H1 (cell line): ENCODE measurements at regions not wholly inside any gene's neighbourhood (a gene's known extent, or its start where the extent isn't known, plus 50 kb on each side); places are given as distances from the start of the nearest gene placed in this dataset.

ENCODE experiments used
- CTCF ChIA-PET: fragments of 300-600 bp; sonication (Branson Sonifier 250); formaldehyde crosslinking; loops from one replicate; lab custom pipeline; 2021; ENCODE audit not compliant: partially characterized antibody; lab: Charles Lee
- POLR2A ChIA-PET: fragments of 300-600 bp; sonication (Branson Sonifier 250); formaldehyde crosslinking; loops from one replicate; lab custom pipeline; 2021; ENCODE audit warnings: inconsistent platforms; ENCODE audit not compliant: partially characterized antibody; lab: Charles Lee
- DNase-seq, 2 experiments: peaks; one replicate each; pipeline versions ENCODE4 v3.0.0 to v3.0.0-alpha.2; 2010 to 2022; ENCODE audit warnings: low spot score in 2 of 2, low read depth in 1 of 2, mixed read lengths in 1 of 2
- FAIRE-seq: peaks from 2 replicates; lab custom pipeline; 2011; peaks lifted over from hg19 to GRCh38; lab: Jason Lieb, UNC
- H2AFZ ChIP-seq: 2 replicates; pipeline ENCODE4 v1.8.1; 2012; ENCODE audit warnings: low read length, inconsistent platforms
- H2AK5ac ChIP-seq: 2 replicates; pipeline ENCODE4 v1.6.1; 2013; ENCODE audit warnings: low read depth, low read length
- H2BK120ac ChIP-seq: replicated peaks from 2 replicates; pipeline ENCODE3; 2013; ENCODE audit warnings: low read depth, low read length, inconsistent platforms
- H2BK12ac ChIP-seq: 2 replicates; pipeline ENCODE4 v1.6.1; 2013; ENCODE audit warnings: low read depth, low read length
- H2BK15ac ChIP-seq: 2 replicates; pipeline ENCODE4 v1.6.1; 2013; ENCODE audit warnings: low read length
- H2BK20ac ChIP-seq: 2 replicates; pipeline ENCODE4 v1.6.1; 2013; ENCODE audit warnings: low read length
- H2BK5ac ChIP-seq: 2 replicates; pipeline ENCODE4 v1.6.1; 2013; ENCODE audit warnings: low read depth, low read length
- H3K14ac ChIP-seq: 2 replicates; pipeline ENCODE4 v1.6.1; 2013; ENCODE audit warnings: inconsistent platforms; ENCODE audit not compliant: insufficient read length
- H3K18ac ChIP-seq: 2 replicates; pipeline ENCODE4 v1.6.1; 2013; ENCODE audit warnings: low read length; ENCODE audit errors: extremely low read depth
- H3K23ac ChIP-seq: 2 replicates; pipeline ENCODE4 v1.6.1; 2013; ENCODE audit warnings: inconsistent platforms; ENCODE audit not compliant: insufficient read length
- H3K23me2 ChIP-seq: 2 replicates; pipeline ENCODE4 v1.6.1; 2013; ENCODE audit warnings: low read depth, low read length
- H3K27ac ChIP-seq: 2 replicates; pipeline ENCODE4 v1.6.1; 2011; ENCODE audit warnings: low read depth, low read length, inconsistent platforms
- H3K27me3 ChIP-seq, 4 experiments: replicated peaks in 1 of 4; 1 replicate in 1 of 4; 2 replicates in 3 of 4; pipeline versions ENCODE4 v1.6.1 to v1.8.1; 2011 to 2013; ENCODE audit warnings: low read length in 3 of 4, mild to moderate bottlenecking in 3 of 4, inconsistent platforms in 2 of 4, mixed read lengths in 2 of 4, moderate library complexity in 1 of 4; ENCODE audit not compliant: control insufficient read depth in 3 of 4, insufficient read depth in 3 of 4; ENCODE audit errors: extremely low read depth in 1 of 4
- H3K36me3 ChIP-seq, 4 experiments: 2 replicates each; pipeline versions ENCODE4 v1.6.1 to v1.8.1; 2011 to 2013; ENCODE audit warnings: mild to moderate bottlenecking in 4 of 4, low read length in 3 of 4, moderate library complexity in 2 of 4, control low read depth in 1 of 4, inconsistent platforms in 1 of 4; ENCODE audit not compliant: insufficient read depth in 4 of 4, control insufficient read depth in 2 of 4
- H3K4ac ChIP-seq: replicated peaks from 2 replicates; pipeline ENCODE3; 2013; ENCODE audit warnings: low read length, low read depth, mixed read lengths, inconsistent platforms; ENCODE audit not compliant: insufficient read length
- H3K4me1 ChIP-seq, 4 experiments: replicated peaks in 1 of 4; 1 replicate in 1 of 4; 2 replicates in 3 of 4; pipeline versions ENCODE4 v1.6.1 to v1.8.1; 2011 to 2013; ENCODE audit warnings: low read length in 3 of 4, inconsistent platforms in 2 of 4, mixed read lengths in 1 of 4; ENCODE audit not compliant: insufficient read depth in 4 of 4, control insufficient read depth in 3 of 4
- H3K4me2 ChIP-seq, 2 experiments: 2 replicates each; pipeline versions ENCODE4 v1.6.1 to v1.8.1; 2011 to 2013; ENCODE audit warnings: low read depth in 2 of 2, low read length in 2 of 2, control low read depth in 1 of 2, inconsistent platforms in 1 of 2, mild to moderate bottlenecking in 1 of 2; ENCODE audit not compliant: insufficient read depth in 1 of 2
- H3K4me3 ChIP-seq, 4 experiments: fragments of 200-600, 300-600 bp in 1 of 4; sonication (generic), shearing (Covaris generic), sonication (Bioruptor Twin) in 1 of 4; 2 replicates each; pipeline versions ENCODE4 v1.5.1 to v1.8.1; 2011 to 2016; ENCODE audit warnings: low read length in 4 of 4, low read depth in 3 of 4, control low read depth in 2 of 4, inconsistent platforms in 2 of 4, mild to moderate bottlenecking in 2 of 4, mixed read lengths in 1 of 4, moderate library complexity in 1 of 4; ENCODE audit not compliant: insufficient read depth in 2 of 4; ENCODE audit errors: extremely low read depth in 1 of 4
- H3K56ac ChIP-seq: replicated peaks from 2 replicates; pipeline ENCODE3; 2013; ENCODE audit warnings: low read depth, mild to moderate bottlenecking, mixed read lengths, low read length, inconsistent platforms; ENCODE audit not compliant: insufficient read length
- H3K79me1 ChIP-seq: 2 replicates; pipeline ENCODE4 v1.6.1; 2013; ENCODE audit warnings: low read depth, low read length, control low read depth
- H3K79me2 ChIP-seq, 2 experiments: 2 replicates each; pipeline versions ENCODE4 v1.6.1 to v1.8.1; 2012 to 2013; ENCODE audit warnings: low read length in 2 of 2, mild to moderate bottlenecking in 2 of 2, inconsistent platforms in 1 of 2; ENCODE audit not compliant: insufficient read depth in 2 of 2, control insufficient read depth in 1 of 2
- H3K9ac ChIP-seq, 4 experiments: replicated peaks in 1 of 4; 1 replicate in 1 of 4; 2 replicates in 3 of 4; pipeline versions ENCODE4 v1.6.1 to v1.8.1; 2011 to 2013; ENCODE audit warnings: low read depth in 3 of 4, low read length in 3 of 4, control low read depth in 2 of 4, mild to moderate bottlenecking in 2 of 4, moderate library complexity in 2 of 4, inconsistent platforms in 1 of 4; ENCODE audit errors: extremely low read depth in 1 of 4
- H3K9me3 ChIP-seq, 2 experiments: 2 replicates each; pipeline versions ENCODE4 v1.6.1 to v1.8.1; 2012 to 2013; ENCODE audit warnings: mild to moderate bottlenecking in 2 of 2, moderate library complexity in 2 of 2, control low read depth in 1 of 2, inconsistent platforms in 1 of 2, low read depth in 1 of 2, low read length in 1 of 2, mixed read lengths in 1 of 2; ENCODE audit not compliant: insufficient read depth in 2 of 2
- H4K20me1 ChIP-seq, 2 experiments: replicated peaks in 1 of 2; 2 replicates each; pipeline versions ENCODE3 to v1.8.1; 2011 to 2013; ENCODE audit warnings: inconsistent platforms in 2 of 2, low read length in 2 of 2, mild to moderate bottlenecking in 1 of 2; ENCODE audit not compliant: insufficient read depth in 2 of 2, control insufficient read depth in 1 of 2
- H4K5ac ChIP-seq: 2 replicates; pipeline ENCODE4 v1.6.1; 2013; ENCODE audit warnings: low read length, low read depth, mixed read lengths, inconsistent platforms; ENCODE audit not compliant: insufficient read length
- H4K8ac ChIP-seq: 2 replicates; pipeline ENCODE4 v1.8.0; 2013; ENCODE audit warnings: mild to moderate bottlenecking, moderate library complexity, low read length, inconsistent platforms; ENCODE audit not compliant: insufficient read depth; ENCODE audit errors: extremely low read depth
- H4K91ac ChIP-seq: replicated peaks from 2 replicates; pipeline ENCODE3; 2013; ENCODE audit warnings: low read length, mixed read lengths, inconsistent platforms; ENCODE audit not compliant: insufficient read length
- CBX5 ChIP-seq: fragments of 300-800, 300-1000 bp; sonication (generic); IDR thresholded peaks from 2 replicates; pipeline ENCODE4 v1.7.1; 2016; ENCODE audit warnings: antibody characterized with exemption, low read length, low read depth
- CHD2 ChIP-seq: IDR thresholded peaks from 2 replicates; pipeline ENCODE4 v1.6.1; 2012; ENCODE audit warnings: low read length, improper control_type of control experiment
- CTBP2 ChIP-seq: IDR thresholded peaks from 2 replicates; pipeline ENCODE4 v1.7.0; 2011; ENCODE audit warnings: borderline replicate concordance, mild to moderate bottlenecking, moderate library complexity, mixed read lengths, low read length; ENCODE audit not compliant: insufficient read depth, insufficient read length
- FOSL1 ChIP-seq: IDR thresholded peaks from 2 replicates; pipeline ENCODE4 v1.6.1; 2011; ENCODE audit warnings: mild to moderate bottlenecking, low read depth, low read length, moderate library complexity; ENCODE audit not compliant: insufficient read depth
- JUN ChIP-seq: IDR thresholded peaks from 2 replicates; pipeline ENCODE4 v1.6.1; 2011; ENCODE audit warnings: low read depth, mild to moderate bottlenecking, improper control_type of control experiment, low read length
- POLR2A ChIP-seq, 2 experiments: IDR thresholded peaks; 1 replicate in 1 of 2; 2 replicates in 1 of 2; pipeline ENCODE4 v1.6.1; 2011; ENCODE audit warnings: low read depth in 2 of 2, low read length in 2 of 2, mild to moderate bottlenecking in 2 of 2; ENCODE audit errors: control extremely low read depth in 1 of 2
- RFX5 ChIP-seq: IDR thresholded peaks from 2 replicates; pipeline ENCODE4 v1.6.1; 2011; ENCODE audit warnings: low read depth, low read length, improper control_type of control experiment, borderline replicate concordance
- SIX5 ChIP-seq: IDR thresholded peaks from 2 replicates; pipeline ENCODE4 v1.6.1; 2011; ENCODE audit warnings: mild to moderate bottlenecking, low read depth, low read length
- ZNF274 ChIP-seq: IDR thresholded peaks from 2 replicates; pipeline ENCODE4 v1.7.0; 2012; ENCODE audit warnings: low read length, borderline replicate concordance; ENCODE audit errors: extremely low read depth
- WGBS, 2 experiments: shearing (Covaris generic) in 1 of 2; methylation state at CpG; one replicate each; pipeline versions ENCODE4 v1.1.6 to v1.1.7; 2013 to 2015; ENCODE audit warnings: low lambda C conversion rate in 2 of 2, mixed read lengths in 2 of 2, inconsistent platforms in 1 of 2, low coverage in 1 of 2, missing lambda C conversion rate in 1 of 2; ENCODE audit not compliant: insufficient replicate concordance in 2 of 2, insufficient coverage in 1 of 2, insufficient read length in 1 of 2; ENCODE audit errors: extremely low coverage in 1 of 2, missing lambda C conversion rate in 1 of 2; 5-methylcytosine and 5-hydroxymethylcytosine counted together
- TF ChIP-seq, protein P1 (sequence below): IDR thresholded peaks from 2 replicates; pipeline ENCODE4 v1.6.1; 2012; ENCODE audit warnings: low read length, inconsistent platforms
- TF ChIP-seq, protein P2 (sequence below): IDR thresholded peaks from 2 replicates; pipeline ENCODE4 v1.6.1; 2012; ENCODE audit warnings: inconsistent platforms

DNA sequence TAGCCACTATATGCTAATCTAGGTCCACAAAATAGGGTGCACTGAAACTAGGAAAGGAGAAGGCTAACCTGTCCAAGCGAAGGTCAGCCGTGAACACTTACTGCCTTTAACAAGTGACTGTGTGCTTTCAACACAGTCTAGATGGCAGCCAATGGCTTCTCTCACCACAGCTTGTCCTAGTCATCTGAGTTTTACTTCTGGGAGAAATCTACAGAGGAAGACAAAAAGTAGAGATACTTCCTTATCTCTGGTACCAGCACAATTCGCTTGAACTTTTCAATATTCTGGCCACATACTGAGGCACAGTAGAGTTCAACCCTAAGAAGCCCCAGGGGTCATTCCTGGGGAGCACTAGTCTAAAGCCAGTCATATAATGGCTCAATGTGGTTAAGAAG, 176.9 kb downstream of the BTG1 start:
- H3K4me3 ChIP-seq, result no peak overlapping the region
- no peak overlapping the region for H4K91ac ChIP-seq
- H3K14ac ChIP-seq, result no peak overlapping the region
- H3K4ac ChIP-seq, result no peak overlapping the region
- ChIA-PET POLR2A (interaction anchor here (0.6 to 1.4 kb wide), 2 partner anchors 177 to 930 kb away, joined by 3 to 5 read pairs; partner anchors contain the start of gene BTG1), CTCF (interaction anchor here (1.1 to 1.4 kb wide), 2 partner anchors 14 to 157 kb away, joined by 3 to 4 read pairs; no protein-coding TSS in a partner anchor)
- no peak overlapping the region for H4K5ac ChIP-seq
- no peaks in the 10 kb centered on the region for H3K23me2 ChIP-seq
- H2AK5ac ChIP-seq, result no peak overlapping the region
- no peaks in the 10 kb centered on the region for H3K36me3 ChIP-seq
- no peak overlapping the region for H2AFZ ChIP-seq
- H3K18ac ChIP-seq, result no peak overlapping the region
- no peak overlapping the region for H3K23ac ChIP-seq
- no peaks in the 10 kb centered on the region for H4K20me1 ChIP-seq
- FAIRE-seq, result no peak
- no peak overlapping the region for H2BK12ac ChIP-seq
- H3K27ac ChIP-seq, result no peak overlapping the region
- 90% methylated on average over 3 of the region's 3 CpGs; no CpG with 5 or more reads in 1 of the 2 experiments for WGBS, 2 experiments
- H3K9me3 ChIP-seq, result peaks cover 2 to 6% of the 10 kb centered on the region in 2 experiments; a peak in 2 of 4 replicates
- H3K27me3 ChIP-seq, result no peaks in the 10 kb centered on the region
- no peak overlapping the region for H3K56ac ChIP-seq
- no peak overlapping the region for H2BK15ac ChIP-seq
- H3K79me1 ChIP-seq, result no peaks in the 10 kb centered on the region
- no peak overlapping the region for H3K4me2 ChIP-seq
- no peaks in the 10 kb centered on the region for H3K79me2 ChIP-seq
- no peak overlapping the region for H2BK5ac ChIP-seq
- no peak overlapping the region for H4K8ac ChIP-seq
- no peak overlapping the region for H3K9ac ChIP-seq
- no peak for TF ChIP-seq CHD2
- no peak for TF ChIP-seq RFX5
- no peak for TF ChIP-seq ZNF274
- TF ChIP-seq CTBP2, result no peak
- no peak for TF ChIP-seq FOSL1
- TF ChIP-seq, protein P1, sequence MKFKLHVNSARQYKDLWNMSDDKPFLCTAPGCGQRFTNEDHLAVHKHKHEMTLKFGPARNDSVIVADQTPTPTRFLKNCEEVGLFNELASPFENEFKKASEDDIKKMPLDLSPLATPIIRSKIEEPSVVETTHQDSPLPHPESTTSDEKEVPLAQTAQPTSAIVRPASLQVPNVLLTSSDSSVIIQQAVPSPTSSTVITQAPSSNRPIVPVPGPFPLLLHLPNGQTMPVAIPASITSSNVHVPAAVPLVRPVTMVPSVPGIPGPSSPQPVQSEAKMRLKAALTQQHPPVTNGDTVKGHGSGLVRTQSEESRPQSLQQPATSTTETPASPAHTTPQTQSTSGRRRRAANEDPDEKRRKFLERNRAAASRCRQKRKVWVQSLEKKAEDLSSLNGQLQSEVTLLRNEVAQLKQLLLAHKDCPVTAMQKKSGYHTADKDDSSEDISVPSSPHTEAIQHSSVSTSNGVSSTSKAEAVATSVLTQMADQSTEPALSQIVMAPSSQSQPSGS, result no peak
- TF ChIP-seq SIX5, result no peak
- TF ChIP-seq, protein P2, sequence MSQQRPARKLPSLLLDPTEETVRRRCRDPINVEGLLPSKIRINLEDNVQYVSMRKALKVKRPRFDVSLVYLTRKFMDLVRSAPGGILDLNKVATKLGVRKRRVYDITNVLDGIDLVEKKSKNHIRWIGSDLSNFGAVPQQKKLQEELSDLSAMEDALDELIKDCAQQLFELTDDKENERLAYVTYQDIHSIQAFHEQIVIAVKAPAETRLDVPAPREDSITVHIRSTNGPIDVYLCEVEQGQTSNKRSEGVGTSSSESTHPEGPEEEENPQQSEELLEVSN, result no peak
- no peak for TF ChIP-seq JUN
- no peak for TF ChIP-seq CBX5
- no peak for TF ChIP-seq POLR2A (IDR thresholded peaks at IDR 0.05; ENCODE audit: control extremely low read depth in 1 of 2, low read depth in 2 of 2, low read length in 2 of 2)
- no peak overlapping the region for H2BK20ac ChIP-seq
- no peak for DNase-seq
- no peaks in the 10 kb centered on the region for H3K4me1 ChIP-seq
- no peak overlapping the region for H2BK120ac ChIP-seq
